Mammary epithelial cell (primary cell): ENCODE measurements at regions not wholly inside any gene's neighbourhood (a gene's known extent, or its start where the extent isn't known, plus 50 kb on each side); places are given as distances from the start of the nearest gene placed in this dataset.

Source experiments
- CTCF ChIP-seq, 2 donors: IDR thresholded peaks in 1 of 2; conservative IDR thresholded peaks in 1 of 2; 2 replicates each; pipeline ENCODE4 v1.5.1; 2011 to 2012; ENCODE audit warnings: inconsistent platforms in 2 of 2, low read length in 2 of 2, mild to moderate bottlenecking in 2 of 2, control low read depth in 1 of 2, low read depth in 1 of 2; ENCODE audit not compliant: insufficient read depth in 1 of 2; ENCODE audit errors: extremely low read depth in 1 of 2
- EZH2 ChIP-seq: IDR thresholded peaks from 2 replicates; pipeline ENCODE4 v1.6.1; 2012; ENCODE audit warnings: low read length, inconsistent platforms, borderline replicate concordance

- no peak for TF ChIP-seq CTCF (conservative IDR thresholded peaks at IDR 0.05 in 1 of 2, IDR thresholded peaks at IDR 0.05 in 1 of 2; ENCODE audit: extremely low read depth in 1 of 2, insufficient read depth in 1 of 2, low read depth in 1 of 2, low read length in 2 of 2)
- TF ChIP-seq EZH2 = no peak
Observed at GRCh38 chr16:35532576-35532975, 2073.2 kb downstream of the TP53TG3F start.
